ENCODE measurements at regions not wholly inside any gene's neighbourhood (a gene's known extent, or its start where the extent isn't known, plus 50 kb on each side); places are given as distances from the start of the nearest gene placed in this dataset.

GRCh38 chr2:121898483-121898882 lies 143.0 kb downstream of the TSN start:
- TF ChIP-seq CTCF (IDR thresholded peaks at IDR 0.05) (no peak), POLR2A (IDR thresholded peaks at IDR 0.05) (no peak)

All from esophagus squamous epithelium (tissue), 4 donors.